AML-193 (cell line): ENCODE measurements at regions not wholly inside any gene's neighbourhood (a gene's known extent, or its start where the extent isn't known, plus 50 kb on each side); places are given as distances from the start of the nearest gene placed in this dataset.

Source experiments
- DNase-seq, 2 experiments: peaks; one replicate each; lab custom pipeline; 2025; lab: John Stamatoyannopoulos, UW

GRCh38 chr9:79325501-79325900 is 246.3 kb upstream of the TLE4 start:
- DNase-seq: no peak

- no peak for DNase-seq
Observed at GRCh38 chr9:79329861-79330260, 241.9 kb upstream of the TLE4 start.

GRCh38 chr9:79334001-79334400 is 237.8 kb upstream of the TLE4 start:
- no peak for DNase-seq

- DNase-seq: no peak
Observed at GRCh38 chr9:79334711-79335110, 237.1 kb upstream of the TLE4 start.

- DNase-seq: no peak
Observed at GRCh38 chr9:79335987-79336386, 235.8 kb upstream of the TLE4 start.

DNA sequence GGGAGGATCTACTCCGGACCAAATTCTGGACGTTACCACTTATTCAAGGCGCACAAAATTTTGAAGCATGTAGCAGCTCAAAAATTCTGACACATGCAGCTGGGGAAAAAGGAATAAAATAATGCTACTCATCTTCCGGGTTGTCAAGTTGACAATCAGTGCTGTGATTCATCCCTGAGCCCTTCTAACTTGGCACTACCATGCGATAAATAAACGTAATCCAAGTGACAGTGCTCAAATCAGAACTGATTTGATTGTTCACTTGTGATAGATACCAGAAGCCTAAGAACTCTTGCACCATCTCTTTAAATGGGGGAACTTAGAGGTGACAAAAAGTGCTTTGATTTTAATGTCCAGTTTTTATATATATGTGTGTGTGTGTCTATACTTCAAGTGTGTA is 230.2 kb upstream of the TLE4 start:
- no peak for DNase-seq

GRCh38 chr9:79346350-79347020 is 225.3 kb upstream of the TLE4 start:
- DNase-seq: no peak

GRCh38 chr9:79352322-79352721 is 219.4 kb upstream of the TLE4 start:
- no peak for DNase-seq

GRCh38 chr9:79353856-79354520 is 217.8 kb upstream of the TLE4 start:
- no peak for DNase-seq

- DNase-seq: no peak
Observed at GRCh38 chr9:79357194-79357593, 214.6 kb upstream of the TLE4 start.

DNA sequence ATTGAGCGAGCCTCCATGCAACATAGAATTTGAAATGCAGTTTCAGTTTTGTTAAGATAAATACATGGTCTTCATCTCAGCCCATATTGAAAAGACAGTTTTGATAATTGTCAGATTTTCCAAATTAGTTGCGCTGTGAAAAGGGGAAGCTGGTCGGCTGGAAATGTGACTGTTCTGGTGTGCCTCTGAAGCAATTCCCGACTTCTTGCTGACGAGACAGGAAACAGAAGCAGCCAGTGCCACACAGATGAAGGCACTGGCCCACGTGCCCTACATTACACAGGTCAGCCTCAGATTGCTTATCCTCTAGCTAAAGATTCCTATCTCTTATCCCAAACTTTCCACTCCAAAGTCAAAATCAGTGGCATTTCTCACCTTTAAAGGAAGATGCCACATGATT is 214.1 kb upstream of the TLE4 start:
- DNase-seq: no peak

DNA sequence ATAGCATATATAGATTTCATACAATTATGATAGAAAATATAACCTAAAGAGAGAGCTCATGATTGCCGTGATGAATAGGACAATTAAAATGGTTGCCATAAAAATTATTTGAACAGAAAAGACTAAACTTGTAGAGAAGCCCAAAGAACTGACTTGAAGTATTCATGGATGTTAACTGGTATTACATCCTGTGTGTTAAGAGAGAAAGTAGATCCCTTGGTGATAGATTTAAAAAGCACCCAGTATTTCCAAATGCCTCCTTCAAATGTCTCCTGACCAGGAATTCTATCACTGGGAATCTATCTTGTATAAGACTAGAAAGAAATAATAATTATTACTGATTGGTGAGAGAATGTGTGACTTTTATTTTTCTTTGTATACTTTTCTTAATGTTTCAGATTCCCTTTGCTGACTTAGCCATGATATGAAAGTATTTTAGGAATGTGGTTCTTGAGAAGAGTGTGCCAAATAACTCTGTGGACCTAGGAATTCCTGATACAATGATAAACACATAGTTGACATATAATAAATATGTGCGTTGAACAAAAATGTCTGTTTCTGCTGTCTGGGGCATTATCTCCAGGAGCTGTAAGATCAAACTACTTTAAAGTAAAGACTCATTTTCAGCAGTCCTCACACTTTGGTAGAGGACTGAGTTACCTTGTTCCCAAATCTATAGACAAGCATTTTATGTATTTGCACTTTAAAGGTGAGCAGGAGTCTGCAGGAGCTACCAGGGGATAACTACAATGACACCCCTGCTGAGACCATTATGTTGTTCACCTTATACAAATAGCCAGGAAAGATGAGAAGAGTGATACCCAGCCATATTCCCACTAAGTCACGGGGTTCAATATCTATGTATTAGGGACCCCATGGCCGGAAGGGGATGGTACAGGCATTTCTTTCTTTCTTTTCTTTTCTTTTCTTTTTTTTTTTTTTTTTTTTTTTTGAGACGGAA is 211.1 kb upstream of the TLE4 start:
- DNase-seq: no peak

- no peak for DNase-seq
Observed at GRCh38 chr9:79362100-79363081, 209.4 kb upstream of the TLE4 start.

- DNase-seq: no peak
Observed at GRCh38 chr9:79369676-79370075, 202.1 kb upstream of the TLE4 start.

- no peak for DNase-seq
Observed at GRCh38 chr9:79371301-79371700, 200.5 kb upstream of the TLE4 start.

GRCh38 chr9:79371948-79372555 is 199.7 kb upstream of the TLE4 start:
- no peak for DNase-seq

GRCh38 chr9:79377339-79377855 is 194.4 kb upstream of the TLE4 start:
- no peak for DNase-seq

DNA sequence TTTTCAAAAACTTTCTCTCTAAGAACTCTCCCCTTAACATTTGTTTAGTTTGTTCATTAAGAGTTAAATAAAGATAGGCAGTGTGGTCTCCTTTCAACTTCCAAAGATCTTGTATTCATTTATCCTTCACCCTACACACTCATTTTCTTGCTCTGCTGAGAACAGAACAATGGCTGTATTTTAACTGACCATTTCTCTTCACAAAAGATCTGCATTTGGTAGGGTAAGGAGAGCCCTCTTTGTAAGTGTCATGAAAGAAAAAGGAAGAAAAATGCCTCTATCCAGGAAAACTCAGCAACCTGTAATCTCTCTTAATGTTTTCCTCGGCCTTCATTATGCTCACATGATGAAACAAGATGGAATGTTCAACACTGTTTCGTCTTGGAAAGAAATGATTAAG is 193.7 kb upstream of the TLE4 start:
- DNase-seq: no peak

- DNase-seq: no peak
Observed at GRCh38 chr9:79382044-79382443, 189.7 kb upstream of the TLE4 start.

DNA sequence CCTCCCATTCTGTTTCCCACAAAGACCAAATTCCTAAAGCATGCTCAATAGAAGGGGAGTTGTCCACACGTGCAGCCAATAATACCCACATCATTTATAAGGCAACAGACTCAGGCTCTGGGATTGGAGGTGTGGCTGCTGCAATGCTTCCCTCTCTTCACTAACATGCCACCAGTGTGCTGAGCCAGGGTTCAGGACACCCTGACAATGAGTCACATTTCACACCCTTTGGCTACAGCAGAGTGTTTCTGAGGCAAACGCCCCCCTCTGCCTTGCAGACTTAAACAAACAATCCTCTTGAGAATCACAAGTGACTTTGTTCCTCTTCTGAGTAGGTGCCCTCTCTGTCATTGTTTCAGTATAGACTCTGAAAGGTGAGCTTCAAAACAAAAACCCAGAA is 189.3 kb upstream of the TLE4 start:
- no peak for DNase-seq

- DNase-seq: no peak
Observed at GRCh38 chr9:79383096-79383495, 188.7 kb upstream of the TLE4 start.
